Uterus (tissue), 2 donors: ENCODE measurements at regions not wholly inside any gene's neighbourhood (a gene's known extent, or its start where the extent isn't known, plus 50 kb on each side); places are given as distances from the start of the nearest gene placed in this dataset.

Experiments used
- POLR2A ChIP-seq, 2 donors: fragments of 450-650 bp; IDR thresholded peaks; one replicate each; pipeline ENCODE4 v1.6.1; 2016; ENCODE audit warnings: antibody characterized with exemption in 2 of 2, mild to moderate bottlenecking in 1 of 2, moderate library complexity in 1 of 2
- TF ChIP-seq, protein P1 (sequence below), 4 experiments: fragments of 200-600 bp in 2 of 4; fragments of 450-650 bp in 2 of 4; sonication (generic) in 2 of 4; IDR thresholded peaks; one replicate each; pipeline ENCODE4 v1.5.1; 2016 to 2019; ENCODE audit warnings: antibody characterized with exemption in 4 of 4, mild to moderate bottlenecking in 2 of 4, moderate library complexity in 1 of 4

DNA sequence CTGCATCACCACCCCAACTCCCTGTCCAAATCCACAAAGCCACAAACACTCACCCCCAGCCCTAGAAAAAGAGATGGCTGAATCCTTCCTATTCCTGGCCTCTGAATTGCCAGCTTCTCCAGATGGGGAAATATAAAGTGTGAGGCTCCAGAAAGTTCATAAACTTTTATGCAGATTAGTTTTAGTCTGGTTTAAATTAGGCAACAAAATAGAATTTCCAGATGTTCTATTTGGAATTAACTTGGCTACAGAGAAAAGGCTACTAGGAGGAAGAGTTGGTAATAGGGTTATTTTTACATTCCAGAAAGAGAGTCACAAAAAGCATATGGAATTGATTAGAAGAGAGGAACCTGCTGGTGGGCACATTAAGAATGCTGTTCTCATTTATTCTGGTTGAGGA lies 56.0 kb downstream of the EN1 start:
- TF ChIP-seq POLR2A (IDR thresholded peaks at IDR 0.05): no peak
- TF ChIP-seq, protein P1, sequence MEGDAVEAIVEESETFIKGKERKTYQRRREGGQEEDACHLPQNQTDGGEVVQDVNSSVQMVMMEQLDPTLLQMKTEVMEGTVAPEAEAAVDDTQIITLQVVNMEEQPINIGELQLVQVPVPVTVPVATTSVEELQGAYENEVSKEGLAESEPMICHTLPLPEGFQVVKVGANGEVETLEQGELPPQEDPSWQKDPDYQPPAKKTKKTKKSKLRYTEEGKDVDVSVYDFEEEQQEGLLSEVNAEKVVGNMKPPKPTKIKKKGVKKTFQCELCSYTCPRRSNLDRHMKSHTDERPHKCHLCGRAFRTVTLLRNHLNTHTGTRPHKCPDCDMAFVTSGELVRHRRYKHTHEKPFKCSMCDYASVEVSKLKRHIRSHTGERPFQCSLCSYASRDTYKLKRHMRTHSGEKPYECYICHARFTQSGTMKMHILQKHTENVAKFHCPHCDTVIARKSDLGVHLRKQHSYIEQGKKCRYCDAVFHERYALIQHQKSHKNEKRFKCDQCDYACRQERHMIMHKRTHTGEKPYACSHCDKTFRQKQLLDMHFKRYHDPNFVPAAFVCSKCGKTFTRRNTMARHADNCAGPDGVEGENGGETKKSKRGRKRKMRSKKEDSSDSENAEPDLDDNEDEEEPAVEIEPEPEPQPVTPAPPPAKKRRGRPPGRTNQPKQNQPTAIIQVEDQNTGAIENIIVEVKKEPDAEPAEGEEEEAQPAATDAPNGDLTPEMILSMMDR (IDR thresholded peaks at IDR 0.05): no peak
